WTC11 (cell line): ENCODE measurements at regions not wholly inside any gene's neighbourhood (a gene's known extent, or its start where the extent isn't known, plus 50 kb on each side); places are given as distances from the start of the nearest gene placed in this dataset.

Experiments
- ATAC-seq: fragments of 200-7000 bp; cut with Tn5 transposase; 2 replicates; pipeline ENCODE4 v1.10.0; 2021; ENCODE audit warnings: mild to moderate bottlenecking, moderate library complexity
- CTCF ChIA-PET: fragments of 300-600 bp; sonication (Branson Sonifier 250); formaldehyde crosslinking; loops from one replicate; lab custom pipeline; 2021; ENCODE audit warnings: antibody characterized with exemption; lab: Charles Lee
- POLR2A ChIA-PET: fragments of 350-600 bp; sonication (Branson Sonifier 250); formaldehyde crosslinking; loops from one replicate; lab custom pipeline; 2021; ENCODE audit warnings: antibody characterized with exemption; lab: Charles Lee
- DNase-seq: peaks from one replicate; pipeline ENCODE4 v3.0.0; 2021; ENCODE audit warnings: low spot score
- H3K27ac Mint-ChIP-seq: 2 replicates; pipeline ENCODE4 v1.8.0; 2021; ENCODE audit warnings: mixed read lengths
- H3K27me3 Mint-ChIP-seq: 2 replicates; pipeline ENCODE4 v1.8.0; 2021; ENCODE audit warnings: low read depth, mild to moderate bottlenecking, moderate library complexity, mixed read lengths
- H3K36me3 Mint-ChIP-seq: 2 replicates; pipeline ENCODE4 v1.8.0; 2021; ENCODE audit warnings: mixed read lengths
- H3K4me1 Mint-ChIP-seq: 2 replicates; pipeline ENCODE4 v1.8.0; 2022; ENCODE audit warnings: mixed read lengths
- H3K4me3 Mint-ChIP-seq: 2 replicates; pipeline ENCODE4 v1.8.0; 2021; ENCODE audit warnings: mild to moderate bottlenecking, moderate library complexity, mixed read lengths
- H3K9me3 Mint-ChIP-seq: 2 replicates; pipeline ENCODE4 v1.8.0; 2021; ENCODE audit warnings: mixed read lengths
- GABPB1 ChIP-seq: sonication (generic); formaldehyde crosslinking; IDR thresholded peaks from 2 replicates; pipeline ENCODE4 v1.8.1; 2023; ENCODE audit warnings: mild to moderate bottlenecking, missing genetic modification reagents
- JAZF1 ChIP-seq: fragments of 250-450 bp; sonication (Bioruptor Pico); IDR thresholded peaks from 2 replicates; pipeline ENCODE4 v1.9.0; 2021; ENCODE audit warnings: moderate library complexity, mild to moderate bottlenecking, inconsistent platforms
- MAX ChIP-seq: sonication (generic); formaldehyde crosslinking; IDR thresholded peaks from 2 replicates; pipeline ENCODE4 v1.8.0; 2022; ENCODE audit warnings: mild to moderate bottlenecking, missing genetic modification reagents
- MXD4 ChIP-seq: fragments of 250-450 bp; sonication (Bioruptor Pico); IDR thresholded peaks from 2 replicates; pipeline ENCODE4 v1.8.0; 2021; ENCODE audit warnings: mild to moderate bottlenecking, moderate library complexity, borderline replicate concordance
- NFE2L1 ChIP-seq: sonication (generic); formaldehyde crosslinking; IDR thresholded peaks from 2 replicates; pipeline ENCODE4 v1.8.1; 2023; ENCODE audit warnings: missing genetic modification reagents
- NFYB ChIP-seq: sonication (generic); formaldehyde crosslinking; conservative IDR thresholded peaks from 2 replicates; pipeline ENCODE4 v1.8.0; 2022; ENCODE audit warnings: low read depth, missing genetic modification reagents
- PREB ChIP-seq: sonication (generic); formaldehyde crosslinking; IDR thresholded peaks from 2 replicates; pipeline ENCODE4 v1.8.1; 2022; ENCODE audit warnings: mild to moderate bottlenecking, missing genetic modification reagents, moderate library complexity, borderline replicate concordance
- SOX15 ChIP-seq: fragments of 250-450 bp; sonication (Bioruptor Pico); IDR thresholded peaks from 2 replicates; pipeline ENCODE4 v1.9.0; 2021; ENCODE audit warnings: mild to moderate bottlenecking
- TEAD4 ChIP-seq: sonication (generic); formaldehyde crosslinking; IDR thresholded peaks from 2 replicates; pipeline ENCODE4 v1.8.0; 2022; ENCODE audit warnings: mild to moderate bottlenecking, missing genetic modification reagents
- ZMAT4 ChIP-seq: fragments of 250-450 bp; sonication (Bioruptor Pico); IDR thresholded peaks from 2 replicates; pipeline ENCODE4 v1.9.0; 2021; ENCODE audit warnings: mild to moderate bottlenecking
- ZNF232 ChIP-seq: sonication (generic); formaldehyde crosslinking; IDR thresholded peaks from 2 replicates; pipeline ENCODE4 v1.8.0; 2022; ENCODE audit warnings: mild to moderate bottlenecking, missing genetic modification reagents
- ZNF317 ChIP-seq: sonication (generic); formaldehyde crosslinking; IDR thresholded peaks from 2 replicates; pipeline ENCODE4 v1.8.1; 2023; ENCODE audit warnings: low read depth, mild to moderate bottlenecking, moderate library complexity, missing genetic modification reagents, borderline replicate concordance
- ZNF671 ChIP-seq: fragments of 250-450 bp; sonication (Bioruptor Pico); IDR thresholded peaks from 2 replicates; pipeline ENCODE4 v1.8.0; 2021; ENCODE audit warnings: mild to moderate bottlenecking
- TF ChIP-seq, protein P1 (sequence below): sonication (generic); formaldehyde crosslinking; IDR thresholded peaks from 2 replicates; pipeline ENCODE4 v1.8.0; 2022; ENCODE audit warnings: missing genetic modification reagents
- TF ChIP-seq, protein P2 (sequence below): sonication (generic); formaldehyde crosslinking; IDR thresholded peaks from 2 replicates; pipeline ENCODE4 v1.8.0; 2022; ENCODE audit warnings: mild to moderate bottlenecking, missing genetic modification reagents
- TF ChIP-seq, protein P3 (sequence below): sonication (generic); formaldehyde crosslinking; IDR thresholded peaks from 2 replicates; pipeline ENCODE4 v1.8.0; 2022; ENCODE audit warnings: mild to moderate bottlenecking, missing genetic modification reagents
- TF ChIP-seq, protein P4 (sequence below): sonication (generic); formaldehyde crosslinking; IDR thresholded peaks from 2 replicates; pipeline ENCODE4 v1.8.1; 2022; ENCODE audit warnings: mild to moderate bottlenecking, moderate library complexity, missing genetic modification reagents
- TF ChIP-seq, protein P5 (sequence below): sonication (generic); formaldehyde crosslinking; IDR thresholded peaks from 2 replicates; pipeline ENCODE4 v1.8.1; 2022; ENCODE audit warnings: missing genetic modification reagents, borderline replicate concordance

GRCh38 chr2:515441-516127 is 161.6 kb downstream of the TMEM18 start:
- CTCF ChIA-PET, result interaction anchor here (2.0 kb wide), 1 partner anchor 15 kb away, joined by 6 read pairs; no protein-coding TSS in a partner anchor
- peaks cover 5% of the 10 kb centered on the region for H3K9me3 Mint-ChIP-seq
- no peak overlapping the region for H3K27ac Mint-ChIP-seq
- TF ChIP-seq, protein P1, sequence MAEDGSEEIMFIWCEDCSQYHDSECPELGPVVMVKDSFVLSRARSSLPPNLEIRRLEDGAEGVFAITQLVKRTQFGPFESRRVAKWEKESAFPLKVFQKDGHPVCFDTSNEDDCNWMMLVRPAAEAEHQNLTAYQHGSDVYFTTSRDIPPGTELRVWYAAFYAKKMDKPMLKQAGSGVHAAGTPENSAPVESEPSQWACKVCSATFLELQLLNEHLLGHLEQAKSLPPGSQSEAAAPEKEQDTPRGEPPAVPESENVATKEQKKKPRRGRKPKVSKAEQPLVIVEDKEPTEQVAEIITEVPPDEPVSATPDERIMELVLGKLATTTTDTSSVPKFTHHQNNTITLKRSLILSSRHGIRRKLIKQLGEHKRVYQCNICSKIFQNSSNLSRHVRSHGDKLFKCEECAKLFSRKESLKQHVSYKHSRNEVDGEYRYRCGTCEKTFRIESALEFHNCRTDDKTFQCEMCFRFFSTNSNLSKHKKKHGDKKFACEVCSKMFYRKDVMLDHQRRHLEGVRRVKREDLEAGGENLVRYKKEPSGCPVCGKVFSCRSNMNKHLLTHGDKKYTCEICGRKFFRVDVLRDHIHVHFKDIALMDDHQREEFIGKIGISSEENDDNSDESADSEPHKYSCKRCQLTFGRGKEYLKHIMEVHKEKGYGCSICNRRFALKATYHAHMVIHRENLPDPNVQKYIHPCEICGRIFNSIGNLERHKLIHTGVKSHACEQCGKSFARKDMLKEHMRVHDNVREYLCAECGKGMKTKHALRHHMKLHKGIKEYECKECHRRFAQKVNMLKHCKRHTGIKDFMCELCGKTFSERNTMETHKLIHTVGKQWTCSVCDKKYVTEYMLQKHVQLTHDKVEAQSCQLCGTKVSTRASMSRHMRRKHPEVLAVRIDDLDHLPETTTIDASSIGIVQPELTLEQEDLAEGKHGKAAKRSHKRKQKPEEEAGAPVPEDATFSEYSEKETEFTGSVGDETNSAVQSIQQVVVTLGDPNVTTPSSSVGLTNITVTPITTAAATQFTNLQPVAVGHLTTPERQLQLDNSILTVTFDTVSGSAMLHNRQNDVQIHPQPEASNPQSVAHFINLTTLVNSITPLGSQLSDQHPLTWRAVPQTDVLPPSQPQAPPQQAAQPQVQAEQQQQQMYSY, result no peak
- TF ChIP-seq JAZF1 (CRISPR knock-in tag), result no peak
- TF ChIP-seq, protein P2, sequence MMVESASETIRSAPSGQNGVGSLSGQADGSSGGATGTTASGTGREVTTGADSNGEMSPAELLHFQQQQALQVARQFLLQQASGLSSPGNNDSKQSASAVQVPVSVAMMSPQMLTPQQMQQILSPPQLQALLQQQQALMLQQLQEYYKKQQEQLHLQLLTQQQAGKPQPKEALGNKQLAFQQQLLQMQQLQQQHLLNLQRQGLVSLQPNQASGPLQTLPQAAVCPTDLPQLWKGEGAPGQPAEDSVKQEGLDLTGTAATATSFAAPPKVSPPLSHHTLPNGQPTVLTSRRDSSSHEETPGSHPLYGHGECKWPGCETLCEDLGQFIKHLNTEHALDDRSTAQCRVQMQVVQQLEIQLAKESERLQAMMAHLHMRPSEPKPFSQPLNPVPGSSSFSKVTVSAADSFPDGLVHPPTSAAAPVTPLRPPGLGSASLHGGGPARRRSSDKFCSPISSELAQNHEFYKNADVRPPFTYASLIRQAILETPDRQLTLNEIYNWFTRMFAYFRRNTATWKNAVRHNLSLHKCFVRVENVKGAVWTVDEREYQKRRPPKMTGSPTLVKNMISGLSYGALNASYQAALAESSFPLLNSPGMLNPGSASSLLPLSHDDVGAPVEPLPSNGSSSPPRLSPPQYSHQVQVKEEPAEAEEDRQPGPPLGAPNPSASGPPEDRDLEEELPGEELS (CRISPR knock-in tag), result no peak
- no peak for TF ChIP-seq ZNF317 (CRISPR knock-in tag)
- TF ChIP-seq, protein P3, sequence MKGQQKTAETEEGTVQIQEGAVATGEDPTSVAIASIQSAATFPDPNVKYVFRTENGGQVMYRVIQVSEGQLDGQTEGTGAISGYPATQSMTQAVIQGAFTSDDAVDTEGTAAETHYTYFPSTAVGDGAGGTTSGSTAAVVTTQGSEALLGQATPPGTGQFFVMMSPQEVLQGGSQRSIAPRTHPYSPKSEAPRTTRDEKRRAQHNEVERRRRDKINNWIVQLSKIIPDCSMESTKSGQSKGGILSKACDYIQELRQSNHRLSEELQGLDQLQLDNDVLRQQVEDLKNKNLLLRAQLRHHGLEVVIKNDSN (CRISPR knock-in tag), result no peak
- no peak for TF ChIP-seq GABPB1
- TF ChIP-seq NFE2L1, result no peak
- TF ChIP-seq, protein P4, sequence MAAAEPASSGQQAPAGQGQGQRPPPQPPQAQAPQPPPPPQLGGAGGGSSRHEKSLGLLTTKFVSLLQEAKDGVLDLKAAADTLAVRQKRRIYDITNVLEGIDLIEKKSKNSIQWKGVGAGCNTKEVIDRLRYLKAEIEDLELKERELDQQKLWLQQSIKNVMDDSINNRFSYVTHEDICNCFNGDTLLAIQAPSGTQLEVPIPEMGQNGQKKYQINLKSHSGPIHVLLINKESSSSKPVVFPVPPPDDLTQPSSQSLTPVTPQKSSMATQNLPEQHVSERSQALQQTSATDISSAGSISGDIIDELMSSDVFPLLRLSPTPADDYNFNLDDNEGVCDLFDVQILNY (CRISPR knock-in tag), result no peak
- no peak for TF ChIP-seq SOX15
- no peak for TF ChIP-seq NFYB (CRISPR knock-in tag)
- TF ChIP-seq, all 79 proteins: peak for 0
- no peak overlapping the region for H3K4me3 Mint-ChIP-seq
- ATAC-seq, result no peak
- DNase-seq, result no peak
- H3K27me3 Mint-ChIP-seq, result peaks cover 30% of the 10 kb centered on the region
- POLR2A ChIA-PET, result no interaction called here
- H3K36me3 Mint-ChIP-seq, result no peaks in the 10 kb centered on the region
- H3K4me1 Mint-ChIP-seq, result peaks cover 5% of the 10 kb centered on the region

- Mint-ChIP-seq H3K9me3 (peaks cover 13% of the 10 kb centered on the region), H3K4me1 (peaks cover 5% of the 10 kb centered on the region), H3K4me3 (no peak overlapping the region), H3K27ac (no peak overlapping the region), H3K36me3 (no peaks in the 10 kb centered on the region), H3K27me3 (peaks cover 34% of the 10 kb centered on the region)
- ChIA-PET POLR2A (no interaction called here), CTCF (interaction anchor here (2.0 kb wide), 1 partner anchor 13 kb away, joined by 6 read pairs; no protein-coding TSS in a partner anchor)
- ATAC-seq (peak; percentile 53), DNase-seq (no peak)
- TF ChIP-seq ZNF671 (CRISPR knock-in tag) (no peak), PREB (CRISPR knock-in tag) (no peak), ZNF232 (no peak), ZMAT4 (CRISPR knock-in tag) (no peak), MXD4 (CRISPR knock-in tag) (no peak), MAX (no peak), TEAD4 (CRISPR knock-in tag) (no peak)
- TF ChIP-seq, protein P1, result no peak
- TF ChIP-seq, protein P5, sequence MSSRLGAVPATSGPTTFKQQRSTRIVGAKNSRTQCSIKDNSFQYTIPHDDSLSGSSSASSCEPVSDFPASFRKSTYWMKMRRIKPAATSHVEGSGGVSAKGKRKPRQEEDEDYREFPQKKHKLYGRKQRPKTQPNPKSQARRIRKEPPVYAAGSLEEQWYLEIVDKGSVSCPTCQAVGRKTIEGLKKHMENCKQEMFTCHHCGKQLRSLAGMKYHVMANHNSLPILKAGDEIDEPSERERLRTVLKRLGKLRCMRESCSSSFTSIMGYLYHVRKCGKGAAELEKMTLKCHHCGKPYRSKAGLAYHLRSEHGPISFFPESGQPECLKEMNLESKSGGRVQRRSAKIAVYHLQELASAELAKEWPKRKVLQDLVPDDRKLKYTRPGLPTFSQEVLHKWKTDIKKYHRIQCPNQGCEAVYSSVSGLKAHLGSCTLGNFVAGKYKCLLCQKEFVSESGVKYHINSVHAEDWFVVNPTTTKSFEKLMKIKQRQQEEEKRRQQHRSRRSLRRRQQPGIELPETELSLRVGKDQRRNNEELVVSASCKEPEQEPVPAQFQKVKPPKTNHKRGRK, result no peak
Observed at GRCh38 chr2:513981-514706, 163.1 kb downstream of the TMEM18 start.
